SKM-1 (cell line): ENCODE measurements at regions not wholly inside any gene's neighbourhood (a gene's known extent, or its start where the extent isn't known, plus 50 kb on each side); places are given as distances from the start of the nearest gene placed in this dataset.
A peak's percentile ranks its signal among the peaks of the same experiment; 100 is the strongest.

ENCODE experiments used
- DNase-seq: peaks from one replicate; lab custom pipeline; 2025; ENCODE audit not compliant: unreplicated experiment; lab: John Stamatoyannopoulos, UW

DNA sequence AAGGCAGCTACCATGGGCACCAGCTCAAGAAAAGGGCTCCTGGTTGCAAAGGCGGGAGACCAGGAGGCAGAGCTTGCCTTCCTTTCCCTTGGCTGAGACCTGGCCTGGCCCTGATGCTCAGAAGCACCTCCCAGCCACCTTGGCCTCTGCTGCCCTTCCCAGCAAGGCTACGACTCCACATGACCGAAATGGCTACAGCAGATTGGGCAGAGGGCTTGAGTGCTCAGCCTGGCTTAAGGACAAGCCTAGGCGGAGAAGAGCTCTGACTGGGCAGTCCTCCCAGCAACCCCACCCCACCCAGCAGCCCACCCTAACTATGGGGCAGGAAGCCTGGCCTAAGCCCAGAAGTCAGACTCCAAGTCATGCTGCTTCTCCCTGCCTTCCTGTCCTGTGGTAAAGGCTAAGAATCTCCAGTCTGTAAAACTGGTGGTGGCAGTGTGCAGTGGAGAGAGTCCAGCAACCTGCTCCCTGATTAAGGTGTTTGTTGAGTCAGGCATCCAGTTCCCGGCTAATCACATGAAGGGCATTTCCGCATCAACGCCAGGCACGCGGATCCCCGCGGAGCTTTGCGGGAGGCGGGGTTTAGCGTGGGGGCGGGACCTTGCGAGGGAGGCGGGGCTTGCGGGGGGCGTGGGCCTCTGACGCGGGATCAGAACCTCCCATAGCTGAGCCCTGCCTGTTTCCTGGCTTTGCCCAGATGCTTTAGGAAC is 256.0 kb downstream of the BCL11A start:
- DNase-seq, result no peak

GRCh38 chr2:60296219-60296955 is 257.1 kb downstream of the BCL11A start:
- no peak for DNase-seq

DNA sequence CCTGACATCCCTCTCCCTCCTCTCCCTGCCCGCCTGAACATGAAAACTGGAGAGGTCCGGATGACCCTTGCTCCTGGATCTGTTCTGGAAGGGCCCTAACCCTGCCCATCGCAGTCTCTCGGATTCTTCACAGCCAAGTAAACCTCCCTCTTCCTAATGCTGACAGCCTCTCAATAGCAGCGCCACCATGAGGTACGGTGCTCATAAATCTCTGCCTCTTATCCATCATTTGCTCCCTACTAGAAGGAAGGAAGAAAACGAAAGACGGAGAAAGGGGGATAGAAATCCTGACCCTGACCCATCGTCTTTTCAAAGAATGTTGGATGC is 257.9 kb downstream of the BCL11A start:
- no peak for DNase-seq

- DNase-seq, result no peak
Observed at GRCh38 chr2:60294901-60295635, 258.4 kb downstream of the BCL11A start.

DNA sequence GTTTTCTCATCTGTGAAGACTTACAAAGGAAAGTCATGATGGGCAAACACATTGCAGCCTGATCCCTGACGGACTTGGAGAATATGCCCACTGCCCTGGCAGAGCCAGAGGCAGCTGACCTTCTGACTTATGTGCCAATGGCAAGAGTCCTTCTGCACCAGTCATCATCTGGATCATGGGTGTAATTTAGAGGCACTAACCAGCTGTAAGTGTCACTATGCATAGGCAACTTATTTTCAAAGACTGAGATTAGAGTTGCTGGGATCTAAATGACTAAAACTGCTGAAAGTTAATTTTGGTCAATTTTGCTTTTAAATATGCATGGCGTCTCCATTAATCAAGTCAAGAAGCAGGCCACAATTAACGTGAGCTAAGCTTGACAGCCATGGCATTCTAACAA is 261.2 kb downstream of the BCL11A start:
- no peak for DNase-seq

DNA sequence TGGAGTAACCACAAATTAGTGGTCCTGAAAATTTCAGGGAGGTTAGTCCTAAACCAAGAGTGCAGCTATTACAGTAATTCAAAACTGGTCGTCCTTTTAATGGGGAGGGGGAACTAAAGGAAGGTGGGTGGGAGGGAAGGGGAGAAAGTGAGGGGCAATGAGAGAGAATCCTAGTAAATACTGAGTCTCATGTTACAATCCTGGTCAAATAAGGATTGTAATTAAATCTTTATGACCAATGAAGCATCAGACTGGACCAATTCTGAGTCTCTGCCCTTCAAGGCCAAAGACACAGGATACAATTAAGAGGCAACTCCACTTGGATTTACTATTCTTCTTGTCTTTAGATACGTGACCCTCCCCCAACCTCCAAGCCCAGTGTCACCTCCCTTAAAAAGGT is 262.9 kb downstream of the BCL11A start:
- DNase-seq, result no peak

- no peak for DNase-seq
Observed at GRCh38 chr2:60285626-60286316, 267.7 kb downstream of the BCL11A start.

DNA sequence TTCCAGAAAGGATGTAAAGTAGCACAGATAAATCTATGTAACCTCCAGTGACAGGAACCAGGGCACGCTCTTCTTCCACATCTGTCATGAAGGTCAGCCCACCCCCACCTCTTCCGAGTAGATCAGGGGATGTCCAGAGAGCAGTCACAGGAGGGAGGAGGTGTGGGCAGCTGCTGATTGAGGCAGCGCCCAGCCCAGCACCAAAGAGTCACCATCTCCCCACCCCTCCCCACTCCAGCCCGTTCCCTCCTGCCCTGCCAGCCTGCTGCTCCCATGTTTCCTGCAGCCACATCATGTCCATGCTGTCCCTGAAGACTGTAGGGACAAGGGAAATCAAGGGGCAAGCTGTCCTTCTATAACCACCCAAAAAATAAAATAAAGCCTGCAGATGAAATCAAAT is 269.8 kb downstream of the BCL11A start:
- DNase-seq, result no peak

GRCh38 chr2:60282886-60283285 is 270.6 kb downstream of the BCL11A start:
- DNase-seq, result no peak

DNA sequence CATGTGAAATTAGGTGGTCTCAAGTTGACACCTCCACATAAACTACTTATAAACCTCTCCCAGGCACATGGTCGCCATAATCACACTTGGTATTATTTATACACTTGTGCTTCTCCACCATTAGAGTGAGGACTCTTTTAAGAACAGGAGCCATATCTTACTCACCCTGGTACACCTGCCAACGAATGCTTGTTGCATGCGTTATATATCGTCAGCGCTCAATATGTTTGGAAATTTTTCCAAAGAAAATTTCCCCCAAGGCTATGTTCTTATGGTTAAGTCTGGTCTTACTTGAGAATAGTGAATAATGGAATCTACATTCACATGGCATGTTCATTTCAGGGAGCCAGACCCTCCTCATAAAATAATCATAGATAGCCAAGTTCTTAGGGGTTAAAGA is 271.7 kb downstream of the BCL11A start:
- DNase-seq, result no peak

DNA sequence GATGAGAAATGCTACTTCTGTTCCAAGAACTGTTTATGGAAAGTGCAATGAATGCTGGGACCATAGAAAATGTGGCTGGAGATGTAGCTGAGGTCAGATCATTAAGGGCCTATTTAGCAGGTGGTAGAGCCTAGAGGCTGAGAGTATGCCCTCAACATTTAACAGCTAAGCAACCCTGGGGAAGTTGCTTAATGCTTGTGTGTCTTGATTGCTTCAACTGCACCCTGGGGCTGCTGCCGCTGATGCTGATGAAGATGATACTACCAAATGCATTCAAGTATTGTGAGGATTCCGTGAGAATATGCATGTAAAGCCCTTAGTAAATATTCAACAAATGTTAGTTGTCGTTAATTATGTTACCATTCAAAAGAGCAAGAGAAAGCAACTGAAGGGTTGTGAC is 273.2 kb downstream of the BCL11A start:
- no peak for DNase-seq

DNA sequence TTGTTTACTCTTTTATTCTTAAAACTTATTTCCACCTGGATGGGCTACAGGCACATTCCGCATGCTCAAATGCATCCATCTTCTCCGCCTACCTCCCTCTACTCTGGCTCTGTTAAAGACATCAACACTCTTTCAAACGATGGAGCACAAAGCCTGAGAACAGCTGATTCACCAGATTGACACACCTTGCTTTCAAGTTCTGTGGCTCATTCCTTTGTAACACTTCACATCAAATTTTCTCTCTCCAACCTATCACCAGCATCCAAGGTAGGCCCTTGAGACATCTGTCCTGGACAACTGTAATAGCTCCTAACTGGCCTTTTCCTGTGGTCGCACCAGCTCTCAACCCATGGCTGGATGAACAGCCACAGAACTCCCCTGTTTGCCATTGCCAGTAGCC is 274.5 kb downstream of the BCL11A start:
- DNase-seq, result no peak

GRCh38 chr2:60275958-60276357 is 277.5 kb downstream of the BCL11A start:
- no peak for DNase-seq

DNA sequence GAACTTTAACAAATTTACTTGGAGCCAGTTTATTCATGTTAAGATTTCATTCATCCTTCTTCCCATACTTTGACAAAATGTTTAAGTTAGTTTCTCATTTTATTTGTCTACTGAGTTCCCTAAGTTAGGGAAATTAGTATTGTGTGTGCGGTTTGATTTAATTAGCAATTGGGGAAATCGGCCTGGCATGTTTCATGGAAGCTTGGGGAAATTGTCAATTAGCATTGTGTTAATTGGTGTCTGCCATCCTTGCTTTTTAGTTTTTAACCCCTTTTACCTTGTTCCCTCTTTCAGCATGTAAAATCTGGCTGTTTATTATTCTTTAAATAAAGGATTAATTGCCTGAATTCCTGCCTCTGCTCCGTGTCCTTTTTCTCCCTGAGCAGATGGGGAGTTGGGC is 279.6 kb downstream of the BCL11A start:
- no peak for DNase-seq

GRCh38 chr2:60271713-60272112 is 281.7 kb downstream of the BCL11A start:
- no peak for DNase-seq

- no peak for DNase-seq
Observed at GRCh38 chr2:60271131-60271530, 282.3 kb downstream of the BCL11A start.

DNA sequence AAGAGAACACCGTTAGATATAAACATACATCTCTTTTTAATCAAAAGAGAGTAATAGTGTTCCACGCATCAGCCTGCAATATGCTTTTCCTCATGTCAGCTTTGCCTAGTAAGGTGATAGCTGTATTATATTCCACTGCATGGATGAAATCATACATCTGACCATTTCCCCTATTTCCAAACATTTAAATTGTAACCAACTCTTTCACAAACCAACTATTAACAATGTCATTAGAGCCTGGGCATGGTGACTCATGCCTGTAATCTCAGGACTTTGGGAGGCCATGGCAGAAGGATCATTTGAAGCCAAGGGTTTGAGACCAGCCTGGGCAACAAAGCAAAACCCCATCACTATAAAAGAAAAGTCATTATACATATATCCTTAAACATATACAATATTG is 284.8 kb downstream of the BCL11A start:
- no peak for DNase-seq

DNA sequence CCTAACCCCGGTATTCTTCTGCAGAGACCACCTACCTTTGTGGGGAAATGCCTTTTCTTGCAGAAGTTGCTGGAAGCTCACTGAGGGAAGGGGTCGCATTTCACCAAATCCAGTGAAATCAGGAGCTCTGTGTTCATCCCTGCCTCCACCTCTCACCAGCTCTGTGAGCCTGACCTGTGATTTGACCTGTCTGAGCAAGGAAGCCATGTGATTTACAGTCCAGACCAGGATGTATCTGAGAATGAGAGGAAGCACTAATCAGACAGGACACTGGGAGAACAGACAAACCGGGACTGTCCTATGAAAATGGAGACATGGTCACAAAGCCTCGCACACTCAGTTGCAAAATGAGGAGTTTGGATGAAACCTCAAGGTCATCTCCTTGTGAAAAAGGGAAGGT is 285.4 kb downstream of the BCL11A start:
- DNase-seq, result no peak

GRCh38 chr2:60267122-60267521 is 286.3 kb downstream of the BCL11A start:
- DNase-seq, result no peak

- DNase-seq, result no peak
Observed at GRCh38 chr2:60262178-60262577, 291.3 kb downstream of the BCL11A start.

- DNase-seq, result peak; percentile 26
Observed at GRCh38 chr2:60260639-60261296, 292.7 kb downstream of the BCL11A start.
